T-helper 2 cell treated with Interferon-gamma antibody and Interleukin-4, amounts not matched to agents 100 ng/mL and 5 ng/mL, for 36 hours (primary cell): ENCODE measurements at regions not wholly inside any gene's neighbourhood (a gene's known extent, or its start where the extent isn't known, plus 50 kb on each side); places are given as distances from the start of the nearest gene placed in this dataset.

Source experiments
- intact Hi-C: fragments of 100-400 bp; cut with micrococcal nuclease; formaldehyde crosslinking; loops from one replicate; pipeline ENCODE4 v1.15.1; 2023

- intact Hi-C loops = no loop called here
Observed at GRCh38 chr18:11279461-11279860, 130.1 kb upstream of the PIEZO2 start.

DNA sequence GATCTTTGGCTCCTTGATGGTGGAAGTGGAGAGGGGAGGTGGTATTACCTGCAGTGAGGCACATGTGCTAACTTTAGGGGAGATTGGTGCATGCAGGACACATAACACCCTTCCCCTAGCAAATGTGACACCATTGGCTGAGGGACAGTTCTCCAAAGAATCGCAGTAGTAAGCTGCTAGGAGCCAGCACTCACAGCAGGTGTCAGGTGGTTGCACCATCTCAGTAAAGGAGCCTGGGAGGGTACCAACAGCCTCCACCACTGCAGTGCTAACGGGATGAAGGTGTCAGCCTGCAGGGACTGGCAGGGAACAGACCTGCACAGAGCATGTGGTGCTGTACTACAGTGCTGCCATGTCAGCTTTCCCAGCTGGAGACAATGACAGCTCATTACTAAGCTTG, 127.3 kb upstream of the PIEZO2 start:
- intact Hi-C loops = no loop called here

GRCh38 chr18:11274144-11274794, 124.9 kb upstream of the PIEZO2 start:
- intact Hi-C loops = no loop called here

- intact Hi-C loops = no loop called here
Observed at GRCh38 chr18:11272516-11272915, 123.1 kb upstream of the PIEZO2 start.

- intact Hi-C loops = no loop called here
Observed at GRCh38 chr18:11271954-11272353, 122.6 kb upstream of the PIEZO2 start.

GRCh38 chr18:11269257-11269656, 119.9 kb upstream of the PIEZO2 start:
- intact Hi-C loops = no loop called here

- intact Hi-C loops = no loop called here
Observed at GRCh38 chr18:11268741-11269233, 119.4 kb upstream of the PIEZO2 start.

DNA sequence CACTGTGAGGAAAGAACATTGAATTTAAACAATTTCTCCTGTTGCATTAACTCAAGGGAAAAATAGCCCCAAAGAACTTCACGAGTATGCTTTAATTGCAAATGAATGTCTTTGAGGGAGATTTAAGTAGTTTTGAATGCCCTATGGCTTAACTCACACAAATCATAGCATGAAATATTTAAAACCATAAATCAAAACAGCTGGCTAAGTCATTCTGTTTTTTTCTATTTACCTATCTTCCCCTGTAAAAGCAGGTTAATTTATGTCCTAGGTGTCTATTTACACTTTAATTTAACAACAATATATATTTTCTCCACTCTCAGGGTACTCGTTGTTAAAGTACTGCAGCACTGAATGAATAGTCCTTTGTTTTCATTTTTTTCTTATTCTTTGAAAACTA, 118.8 kb upstream of the PIEZO2 start:
- intact Hi-C loops = no loop called here

GRCh38 chr18:11266781-11267480, 117.6 kb upstream of the PIEZO2 start:
- intact Hi-C loops = no loop called here

DNA sequence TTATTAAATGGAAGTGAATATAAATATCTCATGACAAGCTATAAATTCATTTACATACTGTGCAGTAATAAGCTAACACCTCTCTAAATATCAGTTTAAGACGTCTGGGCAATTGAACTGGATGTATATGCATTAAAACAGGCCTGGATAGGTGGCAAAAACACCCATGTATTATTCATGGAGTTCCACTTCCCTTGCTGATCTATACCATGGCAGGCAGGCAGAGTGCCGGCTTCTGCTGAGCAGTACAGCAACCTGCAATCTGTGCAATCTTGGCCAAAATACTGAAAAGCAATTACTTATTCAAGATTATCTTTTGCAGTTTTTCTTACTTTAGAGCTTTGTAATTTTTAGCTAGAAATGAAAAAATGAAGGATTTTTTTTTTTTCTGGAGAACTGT, 112.1 kb upstream of the PIEZO2 start:
- intact Hi-C loops = no loop called here

DNA sequence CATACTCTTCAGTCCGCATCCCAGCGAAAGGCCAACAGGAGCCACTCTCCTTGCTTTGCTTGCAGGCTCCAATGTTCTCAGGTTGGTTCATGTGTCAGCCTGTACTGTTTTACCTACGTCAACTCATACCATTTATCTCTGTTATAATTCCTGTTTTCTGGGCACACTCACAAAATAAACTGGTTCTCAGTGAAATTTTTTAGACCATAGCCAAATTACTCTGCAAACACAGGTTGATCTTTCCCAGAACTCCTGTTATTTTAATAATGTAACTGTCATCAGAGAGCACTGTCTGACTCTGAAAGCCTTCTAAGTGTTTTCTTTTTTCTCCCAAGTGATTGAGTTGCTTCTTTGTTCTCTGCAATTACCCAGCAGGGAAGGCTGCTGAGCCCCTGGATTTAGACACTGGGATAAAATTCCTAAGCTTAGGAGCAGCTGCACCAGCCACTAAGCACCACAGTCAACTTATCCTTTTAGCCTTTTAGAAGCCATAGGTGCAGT, 111.6 kb upstream of the PIEZO2 start:
- intact Hi-C loops = no loop called here

DNA sequence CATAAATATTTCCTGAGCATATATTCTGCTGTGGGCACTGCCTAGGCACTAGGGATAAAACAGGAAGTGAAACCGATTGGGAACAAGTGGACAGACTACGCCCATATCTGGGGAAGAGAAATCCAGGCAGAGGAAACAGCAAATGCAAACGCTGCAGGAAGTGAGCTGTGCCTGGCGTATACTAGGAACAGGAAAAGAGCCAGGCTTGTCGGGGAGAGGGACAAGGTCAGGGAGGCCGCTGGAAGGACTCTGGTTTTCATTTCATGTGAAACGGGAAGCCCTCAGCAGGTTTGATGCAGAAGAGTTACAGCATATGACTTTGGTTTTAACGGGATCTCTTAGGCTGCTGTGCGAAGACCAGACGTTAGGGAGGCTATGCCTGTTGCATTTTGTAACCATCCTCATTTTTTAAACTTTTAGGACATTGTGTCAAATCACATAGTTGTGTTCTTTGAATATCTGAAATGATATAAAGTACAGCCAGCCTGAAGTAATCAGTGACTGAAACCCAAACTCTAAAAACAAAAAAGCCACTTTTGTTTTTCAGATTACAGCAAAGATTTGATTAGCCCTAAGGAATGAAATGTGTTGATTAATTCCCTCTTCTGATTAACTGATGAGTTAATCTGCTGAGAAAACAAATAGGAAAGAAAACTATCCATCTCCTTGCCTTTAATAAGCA, 110.2 kb upstream of the PIEZO2 start:
- intact Hi-C loops = no loop called here

DNA sequence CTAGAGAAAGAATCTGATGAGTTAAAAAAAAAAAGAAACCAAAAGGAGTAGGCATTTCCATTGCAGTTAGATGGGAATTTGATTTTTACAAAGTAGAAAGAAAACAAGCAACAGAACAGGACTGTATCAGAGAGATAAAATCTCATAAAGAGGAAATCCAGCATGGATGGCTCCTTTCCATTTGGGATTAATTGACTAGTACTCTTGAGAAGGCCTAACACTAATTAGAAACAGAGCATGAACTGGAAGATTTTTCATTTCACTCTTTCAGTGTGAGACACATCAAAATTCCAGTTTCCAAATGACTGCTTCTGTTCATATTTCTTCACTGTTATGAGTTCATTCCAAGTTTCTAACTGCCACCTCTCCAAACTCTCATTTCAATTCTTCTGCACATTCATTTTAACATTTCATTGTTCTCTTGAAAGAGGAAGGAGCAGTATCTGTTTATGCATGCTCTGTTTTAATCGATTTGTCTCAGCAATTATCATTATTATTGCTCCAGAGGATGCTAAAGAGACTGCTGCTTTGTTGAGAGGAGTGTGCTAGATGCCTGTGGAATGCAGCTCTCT, 108.8 kb upstream of the PIEZO2 start:
- intact Hi-C loops = no loop called here

- intact Hi-C loops = no loop called here
Observed at GRCh38 chr18:11256251-11256650, 106.9 kb upstream of the PIEZO2 start.

DNA sequence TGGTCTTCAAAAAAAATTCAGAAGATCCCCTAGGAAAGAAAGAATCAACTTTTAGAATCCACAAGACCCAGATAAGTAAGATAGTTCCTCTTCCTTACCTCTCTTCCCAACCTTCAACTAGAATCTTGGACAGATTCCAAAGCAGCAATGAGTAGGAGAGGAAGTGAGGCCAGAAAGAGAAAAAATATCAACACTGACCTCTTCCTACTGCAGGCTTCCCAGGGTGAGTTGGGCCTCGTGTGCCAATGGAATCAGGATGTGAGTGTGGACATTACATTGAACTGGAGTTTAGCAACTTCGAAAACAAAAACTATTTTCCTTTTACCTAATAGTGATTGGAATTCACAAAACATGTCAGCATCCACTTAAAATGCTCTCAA, 102.5 kb upstream of the PIEZO2 start:
- intact Hi-C loops = no loop called here

DNA sequence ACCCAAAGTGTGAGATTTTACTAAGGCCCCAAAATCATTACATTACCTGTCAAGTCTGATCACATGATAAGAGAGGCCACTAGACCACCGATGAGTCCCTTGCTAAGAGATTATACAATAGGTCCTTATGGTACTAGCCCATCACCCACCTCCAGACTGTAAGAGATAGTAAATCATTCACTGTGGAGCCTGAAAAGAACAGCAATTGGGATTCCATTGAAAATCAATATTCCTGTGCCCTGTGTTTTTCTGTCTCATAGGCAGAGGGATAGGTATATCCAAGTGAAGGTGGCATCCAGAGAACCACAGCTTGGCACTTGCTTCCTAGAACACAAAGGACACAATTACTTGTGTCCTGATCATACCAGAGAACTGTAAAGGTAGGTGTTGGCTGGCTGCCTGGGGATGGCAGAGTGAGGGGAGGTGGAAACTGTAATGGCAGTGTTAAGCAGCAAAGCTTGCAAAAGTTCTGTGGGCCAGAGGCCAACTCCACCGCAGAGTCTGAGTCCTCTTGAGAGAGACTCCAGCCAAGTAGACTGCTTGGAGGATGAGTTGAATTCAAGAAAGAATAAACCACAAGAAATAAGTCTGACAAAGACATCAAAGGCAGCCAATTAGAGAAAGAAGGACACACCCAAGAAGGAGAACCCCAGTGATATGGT, 102.0 kb upstream of the PIEZO2 start:
- intact Hi-C loops = no loop called here

DNA sequence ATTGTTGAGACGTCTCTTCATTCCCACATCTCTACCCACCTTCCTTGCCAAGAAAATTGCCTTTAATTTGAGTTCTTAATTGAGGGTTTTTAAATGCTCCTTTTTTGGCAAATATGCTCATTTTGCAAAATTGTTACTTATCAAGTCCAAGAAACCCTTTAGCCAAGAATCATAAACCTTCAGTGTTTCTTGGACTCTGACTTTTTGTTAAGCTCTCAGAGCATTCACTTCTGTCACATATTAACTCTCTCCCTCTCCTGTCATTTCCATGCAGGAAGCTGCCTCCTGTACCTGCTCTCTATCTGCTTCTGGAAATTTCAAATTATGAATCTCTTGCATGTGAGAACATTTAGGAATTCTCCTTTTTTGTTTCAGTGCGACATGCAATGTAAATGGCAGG, 100.0 kb upstream of the PIEZO2 start:
- intact Hi-C loops = no loop called here

- intact Hi-C loops = no loop called here
Observed at GRCh38 chr18:11247381-11247970, 98.1 kb upstream of the PIEZO2 start.

GRCh38 chr18:11246495-11247300, 97.3 kb upstream of the PIEZO2 start:
- intact Hi-C loops = no loop called here

GRCh38 chr18:11245879-11246278, 96.5 kb upstream of the PIEZO2 start:
- intact Hi-C loops = no loop called here
